ENCODE measurements at regions not wholly inside any gene's neighbourhood (a gene's known extent, or its start where the extent isn't known, plus 50 kb on each side); places are given as distances from the start of the nearest gene placed in this dataset.

GRCh38 chr12:98001430-98001829 is 514.0 kb upstream of the TMPO start:
- intact Hi-C loops (cut with DNase I; ENCODE audit: low total_unique reads): no loop called here
- DNase-seq (no peak), ATAC-seq (no peak)
- Histone ChIP-seq H3K27ac (no peak overlapping the region), H3K9me3 (no peaks in the 10 kb centered on the region), H3K4me1 (no peaks in the 10 kb centered on the region), H3K27me3 (no peaks in the 10 kb centered on the region), H3K36me3 (no peaks in the 10 kb centered on the region), H3K4me3 (no peak overlapping the region)
- in situ Hi-C loops (cut with MboI; ENCODE audit: low sequenced_read_pairs in 4 of 4): no loop called here
- TF ChIP-seq CTCF (IDR thresholded peaks at IDR 0.05 in 4 of 5, conservative IDR thresholded peaks at IDR 0.05 in 1 of 5): no peak
- TF ChIP-seq POLR2A (IDR thresholded peaks at IDR 0.05): no peak

- intact Hi-C loops (cut with DNase I; ENCODE audit: low total_unique reads): no loop called here
- no peaks in the 10 kb centered on the region for H3K4me1 ChIP-seq
- no peaks in the 10 kb centered on the region for H3K9me3 ChIP-seq
- no peak overlapping the region for H3K27ac ChIP-seq
- no peaks in the 10 kb centered on the region for H3K36me3 ChIP-seq
- DNase-seq (no peak), ATAC-seq (no peak)
- no peak overlapping the region for H3K4me3 ChIP-seq
- in situ Hi-C loops (cut with MboI; ENCODE audit: low sequenced_read_pairs in 4 of 4): no loop called here
- H3K27me3 ChIP-seq: no peaks in the 10 kb centered on the region
- peak in 2 of 5 experiments; percentile 18 to 21 for TF ChIP-seq CTCF (IDR thresholded peaks at IDR 0.05 in 4 of 5, conservative IDR thresholded peaks at IDR 0.05 in 1 of 5)
- TF ChIP-seq POLR2A (IDR thresholded peaks at IDR 0.05): no peak
Observed at GRCh38 chr12:98002887-98003493, 512.4 kb upstream of the TMPO start.

- DNase-seq: no peak
- intact Hi-C loops (cut with DNase I; ENCODE audit: low total_unique reads) (no loop called here), in situ Hi-C loops (cut with MboI; ENCODE audit: low sequenced_read_pairs in 4 of 4) (no loop called here)
- Histone ChIP-seq H3K36me3 (no peaks in the 10 kb centered on the region), H3K9me3 (no peaks in the 10 kb centered on the region), H3K27me3 (no peaks in the 10 kb centered on the region), H3K4me3 (no peak overlapping the region), H3K27ac (no peak overlapping the region), H3K4me1 (no peaks in the 10 kb centered on the region)
- TF ChIP-seq POLR2A (IDR thresholded peaks at IDR 0.05) (no peak), CTCF (IDR thresholded peaks at IDR 0.05 in 4 of 5, conservative IDR thresholded peaks at IDR 0.05 in 1 of 5) (no peak)
- no peak for ATAC-seq
Observed at GRCh38 chr12:98007963-98008362, 507.4 kb upstream of the TMPO start.

GRCh38 chr12:98013560-98013959 is 501.8 kb upstream of the TMPO start:
- DNase-seq (no peak), ATAC-seq (no peak)
- in situ Hi-C loops (cut with MboI; ENCODE audit: low sequenced_read_pairs in 4 of 4): no loop called here

More at GRCh38 chr12:98013560-98013959, 501.8 kb upstream of the TMPO start:
- Histone ChIP-seq H3K4me1 (no peaks in the 10 kb centered on the region), H3K27ac (no peak overlapping the region), H3K9me3 (no peaks in the 10 kb centered on the region), H3K4me3 (no peak overlapping the region), H3K27me3 (no peaks in the 10 kb centered on the region), H3K36me3 (no peaks in the 10 kb centered on the region)
- intact Hi-C loops (cut with DNase I; ENCODE audit: low total_unique reads): no loop called here
- TF ChIP-seq CTCF (IDR thresholded peaks at IDR 0.05 in 4 of 5, conservative IDR thresholded peaks at IDR 0.05 in 1 of 5): no peak
- TF ChIP-seq POLR2A (IDR thresholded peaks at IDR 0.05): no peak
